Endothelial cell of umbilical vein (primary cell): ENCODE measurements at regions not wholly inside any gene's neighbourhood (a gene's known extent, or its start where the extent isn't known, plus 50 kb on each side); places are given as distances from the start of the nearest gene placed in this dataset.
A peak's percentile ranks its signal among the peaks of the same experiment; 100 is the strongest.

Experiments used
- BruUV-seq: library from RNA; stranded (reverse); fragments of 400-500 nt; replicated peaks from 2 replicates; lab custom pipeline; 2021; lab: Mats Ljungman, UMichigan
- CTCF ChIA-PET: fragments of 300-600, 350-600 bp; sonication (Branson Sonifier 250); formaldehyde crosslinking; loops from one replicate; lab custom pipeline; 2021; ENCODE audit warnings: antibody characterized with exemption, inconsistent platforms; lab: Charles Lee
- POLR2A ChIA-PET: fragments of 300-600, 350-600 bp; sonication (Branson Sonifier 250); formaldehyde crosslinking; loops from one replicate; lab custom pipeline; 2021; ENCODE audit warnings: antibody characterized with exemption, inconsistent platforms; lab: Charles Lee
- DNase-seq: peaks from one replicate; pipeline ENCODE4 v3.0.0-alpha.2; 2011; ENCODE audit warnings: low read depth, low spot score
- FAIRE-seq: peaks from 2 replicates; lab custom pipeline; 2011; peaks lifted over from hg19 to GRCh38; lab: Jason Lieb, UNC
- H2AFZ ChIP-seq: 2 replicates; pipeline ENCODE4 v1.6.0; 2012; ENCODE audit warnings: low read depth, low read length, control low read depth, inconsistent platforms
- H3K27ac ChIP-seq: 2 replicates; pipeline ENCODE4 v1.5.1; 2011; ENCODE audit warnings: low read depth, mild to moderate bottlenecking, control low read depth, low read length, moderate library complexity; ENCODE audit not compliant: insufficient read depth
- H3K27me3 ChIP-seq, 2 experiments: 2 replicates each; pipeline versions ENCODE4 v1.6.0 to v1.6.1; 2011; ENCODE audit warnings: low read length in 2 of 2, mixed read lengths in 1 of 2; ENCODE audit not compliant: control insufficient read depth in 2 of 2, insufficient read depth in 2 of 2
- H3K36me3 ChIP-seq, 2 experiments: 2 replicates in 1 of 2; 3 replicates in 1 of 2; pipeline ENCODE4 v1.5.1; 2011; ENCODE audit warnings: low read length in 2 of 2, mild to moderate bottlenecking in 1 of 2, moderate library complexity in 1 of 2; ENCODE audit not compliant: control insufficient read depth in 2 of 2, insufficient read depth in 2 of 2; ENCODE audit errors: extremely low read depth in 1 of 2
- H3K4me1 ChIP-seq: 3 replicates; pipeline ENCODE4 v1.5.1; 2011; ENCODE audit warnings: mild to moderate bottlenecking, low read length; ENCODE audit not compliant: control insufficient read depth, insufficient read depth; ENCODE audit errors: extremely low read depth
- H3K4me2 ChIP-seq: 2 replicates; pipeline ENCODE4 v1.6.1; 2011; ENCODE audit warnings: low read length, control low read depth, mixed read lengths; ENCODE audit not compliant: insufficient read depth
- H3K4me3 ChIP-seq, 3 experiments: fragments of 200-600 bp in 1 of 3; sonication (generic), shearing (Covaris generic) in 1 of 3; replicated peaks in 1 of 3; 2 replicates each; pipeline ENCODE4 v1.5.1; 2011 to 2016; ENCODE audit warnings: control low read depth in 3 of 3, low read length in 3 of 3, mild to moderate bottlenecking in 2 of 3, inconsistent platforms in 1 of 3, low read depth in 1 of 3, moderate library complexity in 1 of 3; ENCODE audit not compliant: insufficient read depth in 1 of 3
- H3K79me2 ChIP-seq: 2 replicates; pipeline ENCODE4 v1.6.0; 2012; ENCODE audit warnings: low read length, inconsistent platforms; ENCODE audit not compliant: control insufficient read depth, insufficient read depth
- H3K9ac ChIP-seq: replicated peaks from 2 replicates; pipeline ENCODE3; 2011; ENCODE audit warnings: low read length, control low read depth; ENCODE audit not compliant: insufficient read depth; ENCODE audit errors: extremely low read depth
- H3K9me1 ChIP-seq: replicated peaks from 3 replicates; pipeline ENCODE4 v1.6.0; 2011; ENCODE audit warnings: mild to moderate bottlenecking, low read length; ENCODE audit not compliant: control insufficient read depth, insufficient read depth; ENCODE audit errors: extremely low read depth
- H3K9me3 ChIP-seq: replicated peaks from 2 replicates; pipeline ENCODE4 v1.5.1; 2012; ENCODE audit warnings: low read length, inconsistent platforms; ENCODE audit not compliant: control insufficient read depth, insufficient read depth
- H4K20me1 ChIP-seq: replicated peaks from 2 replicates; pipeline ENCODE3; 2011; ENCODE audit warnings: mild to moderate bottlenecking, low read length; ENCODE audit not compliant: control insufficient read depth, insufficient read depth; ENCODE audit errors: extremely low read depth
- CTCF ChIP-seq, 2 donors: IDR thresholded peaks; 1 replicate in 1 of 2; 2 replicates in 1 of 2; pipeline ENCODE4 v1.5.1; 2011; ENCODE audit warnings: low read length in 2 of 2, mild to moderate bottlenecking in 2 of 2, moderate library complexity in 2 of 2, control low read depth in 1 of 2, inconsistent platforms in 1 of 2, low read depth in 1 of 2; ENCODE audit not compliant: insufficient read depth in 1 of 2; ENCODE audit errors: extremely low read depth in 1 of 2
- EZH2 ChIP-seq: IDR thresholded peaks from 2 replicates; pipeline ENCODE4 v1.6.1; 2012; ENCODE audit warnings: borderline replicate concordance, low read depth, mild to moderate bottlenecking, moderate library complexity, low read length, inconsistent platforms; ENCODE audit not compliant: severe bottlenecking
- GATA2 ChIP-seq: IDR thresholded peaks from 2 replicates; pipeline ENCODE4 v1.7.0; 2011; ENCODE audit warnings: low read depth, mild to moderate bottlenecking, moderate library complexity, mixed read lengths, low read length; ENCODE audit not compliant: insufficient read length, insufficient read depth
- JUN ChIP-seq: IDR thresholded peaks from 2 replicates; pipeline ENCODE4 v1.6.1; 2011; ENCODE audit warnings: borderline replicate concordance, low read depth; ENCODE audit not compliant: insufficient read length, insufficient read depth
- POLR2A ChIP-seq: IDR thresholded peaks from 2 replicates; pipeline ENCODE4 v1.6.1; 2012; ENCODE audit warnings: low read depth, mild to moderate bottlenecking, control low read depth, low read length
- POLR2AphosphoS5 ChIP-seq: IDR thresholded peaks from 2 replicates; pipeline ENCODE4 v1.6.1; 2012; ENCODE audit warnings: low read depth, mild to moderate bottlenecking, control low read depth, low read length, moderate library complexity; ENCODE audit not compliant: insufficient read depth
- dilution Hi-C: fragments of 300-500 bp; cut with MboI; formaldehyde crosslinking; loops from one replicate; pipeline ENCODE4 v1.15.0; 2019; ENCODE audit warnings: low sequenced_read_pairs; ENCODE audit not compliant: extremely low pct_ligation_motif_present
- intact Hi-C: fragments of 100-400 bp; cut with micrococcal nuclease; formaldehyde crosslinking; loops from one replicate; pipeline ENCODE4 v1.10.0; 2022

DNA sequence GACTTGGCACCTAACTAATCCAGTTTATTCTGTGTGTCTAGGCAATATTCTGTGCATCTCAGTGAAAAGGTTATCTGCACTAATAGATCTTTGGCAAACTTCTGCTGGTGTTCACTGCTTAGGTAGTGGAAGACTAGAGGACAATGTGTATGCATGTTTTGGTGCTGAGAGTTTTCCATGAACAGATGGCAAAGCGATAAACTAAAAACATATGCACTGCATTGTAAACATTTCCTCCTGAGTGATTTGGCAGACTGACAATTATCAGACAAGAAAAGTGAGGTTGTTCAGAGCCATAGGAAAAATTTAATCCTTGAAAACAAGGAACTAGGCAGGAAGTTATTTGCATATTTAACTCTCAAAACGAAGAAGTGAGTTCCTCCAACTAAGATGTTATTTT, 400.4 kb downstream of the ATP23 start:
- H3K9ac ChIP-seq = peak overlapping the region; percentile 46
- intact Hi-C loops = loop anchor here (1.0 to 5.0 kb wide), 5 partner anchors 31 to 416 kb away; no protein-coding TSS in a partner anchor
- H3K4me2 ChIP-seq = peak overlapping the region; percentile 39
- no peaks in the 10 kb centered on the region for H3K36me3 ChIP-seq
- no peaks in the 10 kb centered on the region for H3K9me3 ChIP-seq
- ChIA-PET CTCF (interaction anchor here (1.2 to 1.7 kb wide), 2 partner anchors 102 to 166 kb away, joined by 4 to 12 read pairs; no protein-coding TSS in a partner anchor), POLR2A (no interaction called here)
- DNase-seq (peak; percentile 99), FAIRE-seq (peak; percentile 95)
- no peaks in the 10 kb centered on the region for H3K79me2 ChIP-seq
- H3K27me3 ChIP-seq = no peaks in the 10 kb centered on the region
- peaks cover 31% of the 10 kb centered on the region for H3K4me1 ChIP-seq
- no peaks in the 10 kb centered on the region for H3K9me1 ChIP-seq
- no TSS peak for BruUV-seq
- no peak overlapping the region for H3K4me3 ChIP-seq
- H4K20me1 ChIP-seq = no peaks in the 10 kb centered on the region
- no peak overlapping the region for H2AFZ ChIP-seq
- H3K27ac ChIP-seq = peak overlapping the region; percentile 64
- no peak for TF ChIP-seq EZH2
- TF ChIP-seq JUN = peak; percentile 80
- TF ChIP-seq GATA2 = peak; percentile 93
- TF ChIP-seq CTCF (IDR thresholded peaks at IDR 0.05; ENCODE audit: extremely low read depth in 1 of 2, insufficient read depth in 1 of 2, low read depth in 1 of 2, low read length in 2 of 2) = no peak
- peak; percentile 60 for TF ChIP-seq POLR2AphosphoS5
- TF ChIP-seq POLR2A = peak; percentile 43
- dilution Hi-C loops = no loop called here
